ENCODE measurements at regions not wholly inside any gene's neighbourhood (a gene's known extent, or its start where the extent isn't known, plus 50 kb on each side); places are given as distances from the start of the nearest gene placed in this dataset.

DNA sequence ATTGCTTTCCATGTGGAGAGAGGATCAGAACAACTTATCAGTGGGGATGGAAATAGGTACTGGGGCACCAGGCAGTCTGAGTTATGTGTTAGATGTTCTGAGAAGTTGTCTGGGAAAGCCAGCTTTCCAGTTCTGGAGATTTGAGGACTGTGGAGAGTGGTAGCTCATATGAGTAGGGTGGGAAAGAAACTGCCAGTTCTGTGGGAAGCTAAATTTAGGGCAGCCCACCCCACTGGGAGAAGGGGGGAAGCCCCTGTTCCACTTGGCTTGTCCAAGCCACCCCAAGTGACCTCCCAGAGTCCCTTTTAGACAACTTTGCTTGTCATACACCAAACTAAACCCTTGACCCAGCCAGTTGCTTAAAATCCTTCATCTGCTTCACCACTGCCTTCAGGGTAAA lies 189.5 kb downstream of the REEP3 start:
- DNase-seq: no peak

- DNase-seq: no peak
Measured at GRCh38 chr10:63711361-63711760, 190.2 kb downstream of the REEP3 start.

- peak; percentile 90 for DNase-seq
Measured at GRCh38 chr10:63711867-63712716, 190.9 kb downstream of the REEP3 start.

- DNase-seq: no peak
Measured at GRCh38 chr10:63712717-63713115, 191.5 kb downstream of the REEP3 start.

- DNase-seq: no peak
Measured at GRCh38 chr10:63713191-63714144, 192.3 kb downstream of the REEP3 start.

GRCh38 chr10:63716016-63716580 lies 194.9 kb downstream of the REEP3 start:
- no peak for DNase-seq

DNA sequence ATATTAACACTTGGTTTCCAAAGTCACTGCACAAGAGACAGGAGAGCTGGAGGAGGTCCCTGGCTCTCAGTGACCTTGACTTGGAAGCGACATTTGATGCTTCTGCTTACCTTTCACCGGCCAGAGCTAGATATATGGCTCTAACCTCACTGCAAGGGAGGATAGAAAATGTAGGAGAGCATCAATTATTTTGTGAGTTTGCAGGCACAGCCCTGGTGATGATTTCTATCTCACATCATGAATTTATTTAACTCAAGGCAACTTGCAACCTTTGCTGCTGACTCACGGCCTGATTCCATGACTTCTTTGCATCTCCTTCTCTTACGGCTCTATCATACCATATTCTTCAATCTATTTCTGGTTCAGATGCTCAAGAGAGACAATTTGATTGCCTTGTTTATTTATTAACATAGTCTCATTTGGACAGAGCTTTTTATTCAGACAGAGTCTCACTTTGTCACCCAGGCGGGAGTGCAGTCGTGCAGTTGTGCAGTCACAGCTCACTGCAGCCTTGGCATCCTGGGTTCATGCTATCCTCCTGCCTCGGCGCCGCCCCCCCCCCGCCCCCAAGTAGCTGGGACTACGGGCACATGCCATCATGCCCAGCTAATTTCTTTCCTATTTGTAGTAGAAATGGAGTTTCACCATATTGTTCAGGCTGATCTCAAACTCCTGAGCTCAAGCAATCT lies 196.0 kb downstream of the REEP3 start:
- DNase-seq: no peak

GRCh38 chr10:63718006-63718405 lies 196.8 kb downstream of the REEP3 start:
- no peak for DNase-seq

GRCh38 chr10:63718421-63718820 lies 197.2 kb downstream of the REEP3 start:
- no peak for DNase-seq

- no peak for DNase-seq
Measured at GRCh38 chr10:63719226-63719856, 198.1 kb downstream of the REEP3 start.

DNA sequence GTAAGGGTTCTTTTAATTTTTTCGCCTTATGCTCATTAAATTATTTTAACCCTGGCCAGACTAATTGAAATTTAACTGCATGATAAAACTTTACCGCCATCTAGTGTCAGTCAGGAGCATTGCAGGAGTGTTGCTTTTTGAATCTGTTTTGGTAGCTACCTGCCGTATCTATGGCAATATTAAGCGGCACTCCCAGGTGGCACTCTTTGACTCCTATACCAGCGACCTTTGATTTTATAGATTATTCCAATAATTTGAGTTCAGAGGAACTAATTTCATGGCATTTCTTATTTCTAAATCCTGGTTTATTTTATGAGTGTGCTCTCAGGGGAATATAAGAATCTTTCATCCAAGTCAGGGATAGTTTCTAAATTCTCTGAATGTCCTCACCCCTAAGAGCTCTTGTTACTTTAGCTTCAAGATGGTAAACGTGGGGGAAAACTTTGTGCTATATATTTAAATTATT lies 198.9 kb downstream of the REEP3 start:
- peak; percentile 31 for DNase-seq

GRCh38 chr10:63720676-63721075 lies 199.5 kb downstream of the REEP3 start:
- no peak for DNase-seq

DNA sequence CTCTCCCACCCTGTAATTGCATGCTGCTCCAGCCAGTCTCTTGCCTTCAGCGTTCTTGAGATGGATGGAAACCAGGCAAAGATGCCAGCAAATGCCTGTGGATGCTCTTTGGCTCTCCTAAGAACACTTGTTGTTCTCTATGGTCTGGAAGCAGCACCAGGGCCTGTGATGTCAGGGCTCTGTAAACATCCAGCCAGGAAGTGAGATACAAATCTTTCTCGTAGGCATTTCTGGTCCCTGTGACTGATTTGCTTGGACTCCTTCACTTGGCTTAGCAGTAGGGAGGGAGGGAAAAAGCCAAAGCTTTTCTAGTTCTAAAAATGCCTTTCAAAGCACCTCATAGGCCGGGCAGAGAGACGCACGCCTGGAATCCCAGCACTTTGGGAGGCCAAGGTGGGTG lies 201.3 kb downstream of the REEP3 start:
- no peak for DNase-seq

GRCh38 chr10:63723320-63723719 lies 202.1 kb downstream of the REEP3 start:
- no peak for DNase-seq

GRCh38 chr10:63723741-63724140 lies 202.5 kb downstream of the REEP3 start:
- no peak for DNase-seq

- no peak for DNase-seq
Measured at GRCh38 chr10:63724922-63725321, 203.7 kb downstream of the REEP3 start.

GRCh38 chr10:63726867-63727266 lies 205.7 kb downstream of the REEP3 start:
- no peak for DNase-seq

- no peak for DNase-seq
Measured at GRCh38 chr10:63727636-63728035, 206.4 kb downstream of the REEP3 start.

DNA sequence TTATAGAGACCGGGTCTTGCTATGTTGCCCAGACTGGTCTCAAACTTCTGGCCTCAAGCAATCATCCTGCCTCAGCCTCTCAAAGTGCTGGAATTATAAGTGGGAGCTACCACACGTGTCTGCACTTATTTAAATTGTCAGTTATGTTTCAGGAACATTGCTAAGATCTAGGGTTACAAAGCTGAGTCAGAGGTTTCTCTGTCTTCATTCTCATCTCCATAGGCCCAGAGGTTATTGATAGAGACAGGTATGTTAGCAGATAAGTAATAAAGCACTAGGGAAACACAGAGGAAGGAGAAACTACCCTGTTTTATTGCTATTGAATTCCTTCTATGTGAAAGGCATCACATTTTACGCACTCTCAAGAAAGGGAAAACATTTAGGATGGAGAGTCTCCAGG lies 214.1 kb downstream of the REEP3 start:
- DNase-seq: no peak

DNA sequence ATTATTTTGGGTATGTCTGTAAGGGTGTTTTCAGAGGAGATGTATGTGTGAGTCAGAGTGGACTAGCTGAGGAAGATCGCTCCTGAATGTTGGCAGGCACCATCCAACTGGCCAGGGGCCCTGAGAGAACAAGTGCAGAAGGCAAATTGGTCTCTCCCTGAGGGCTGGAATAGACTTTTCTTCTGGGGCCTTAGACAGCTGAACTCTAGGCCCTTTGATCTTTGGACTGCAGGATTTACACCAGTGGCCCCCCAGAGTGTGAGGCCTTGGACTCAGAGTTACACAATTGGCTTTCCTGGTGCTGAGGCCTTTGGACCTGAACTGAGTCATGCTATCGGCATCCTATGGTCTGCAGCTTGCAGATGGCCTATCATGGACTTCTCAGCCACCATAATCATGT lies 217.2 kb downstream of the REEP3 start:
- DNase-seq: no peak

- DNase-seq: no peak
Measured at GRCh38 chr10:63744060-63744941, 223.1 kb downstream of the REEP3 start.
